Caco-2 (cell line): ENCODE measurements at regions not wholly inside any gene's neighbourhood (a gene's known extent, or its start where the extent isn't known, plus 50 kb on each side); places are given as distances from the start of the nearest gene placed in this dataset.

Source experiments
- BruUV-seq: library from RNA; stranded (reverse); fragments of 400-500 nt; replicated peaks from 2 replicates; lab custom pipeline; 2021; lab: Mats Ljungman, UMichigan
- CTCF ChIA-PET: fragments of 300-600 bp; sonication (Branson Sonifier 250); formaldehyde crosslinking; loops from one replicate; lab custom pipeline; 2022; ENCODE audit warnings: antibody characterized with exemption; lab: Charles Lee
- POLR2A ChIA-PET: fragments of 300-600 bp; sonication (Branson Sonifier 250); formaldehyde crosslinking; loops from one replicate; lab custom pipeline; 2022; ENCODE audit warnings: antibody characterized with exemption; lab: Charles Lee
- DNase-seq, 2 experiments: peaks; one replicate each; pipeline versions ENCODE4 v3.0.0 to v3.0.0-alpha.2; 2020 to 2022
- H3K27me3 ChIP-seq: replicated peaks from 2 replicates; pipeline ENCODE4 v1.6.0; 2011; ENCODE audit warnings: low read length; ENCODE audit not compliant: control insufficient read depth, insufficient read depth
- H3K36me3 ChIP-seq: 2 replicates; pipeline ENCODE4 v1.5.1; 2011; ENCODE audit warnings: low read length; ENCODE audit not compliant: control insufficient read depth, insufficient read depth
- H3K4me1 ChIP-seq: fragments of 250-450 bp; sonication (Bioruptor Pico); 2 replicates; pipeline ENCODE4 v1.5.1; 2020; ENCODE audit warnings: mild to moderate bottlenecking
- H3K4me3 ChIP-seq: 2 replicates; pipeline ENCODE4 v1.5.1; 2011; ENCODE audit warnings: low read depth, mild to moderate bottlenecking, control low read depth, low read length
- H3K9me3 ChIP-seq: fragments of 250-450 bp; sonication (Bioruptor Pico); 2 replicates; pipeline ENCODE4 v1.5.1; 2020; ENCODE audit warnings: mild to moderate bottlenecking, moderate library complexity
- H3K27ac Mint-ChIP-seq: one replicate; pipeline ENCODE4 v1.8.0; 2022; ENCODE audit warnings: mixed read lengths; ENCODE audit not compliant: unreplicated experiment
- H3K27me3 Mint-ChIP-seq: one replicate; pipeline ENCODE4 v1.8.0; 2022; ENCODE audit warnings: mixed read lengths; ENCODE audit not compliant: insufficient read depth, unreplicated experiment
- H3K36me3 Mint-ChIP-seq: one replicate; pipeline ENCODE4 v1.8.0; 2022; ENCODE audit warnings: mild to moderate bottlenecking, mixed read lengths; ENCODE audit not compliant: insufficient read depth, unreplicated experiment
- H3K4me1 Mint-ChIP-seq: one replicate; pipeline ENCODE4 v1.8.0; 2022; ENCODE audit warnings: low read depth, mixed read lengths; ENCODE audit not compliant: unreplicated experiment
- H3K4me3 Mint-ChIP-seq: one replicate; pipeline ENCODE4 v1.8.0; 2022; ENCODE audit warnings: mild to moderate bottlenecking, moderate library complexity, mixed read lengths; ENCODE audit not compliant: unreplicated experiment
- H3K9me3 Mint-ChIP-seq: one replicate; pipeline ENCODE4 v1.8.0; 2022; ENCODE audit warnings: mixed read lengths; ENCODE audit not compliant: unreplicated experiment
- CTCF ChIP-seq, 2 experiments: fragments of 200-600 bp in 1 of 2; IDR thresholded peaks; 1 replicate in 1 of 2; 2 replicates in 1 of 2; pipeline versions ENCODE4 v1.5.1 to v1.8.0; 2011 to 2022; ENCODE audit warnings: antibody characterized with exemption in 1 of 2, control low read depth in 1 of 2, inconsistent platforms in 1 of 2, low read depth in 1 of 2, low read length in 1 of 2, mild to moderate bottlenecking in 1 of 2, moderate library complexity in 1 of 2; ENCODE audit not compliant: insufficient read depth in 1 of 2, severe bottlenecking in 1 of 2, unreplicated experiment in 1 of 2
- intact Hi-C: fragments of 100-400 bp; cut with micrococcal nuclease; formaldehyde crosslinking; loops from one replicate; pipeline ENCODE4 v1.10.0; 2022; ENCODE audit not compliant: unreplicated experiment

- no peaks in the 10 kb centered on the region for H3K36me3 ChIP-seq
- no peaks in the 10 kb centered on the region for H3K9me3 ChIP-seq
- Mint-ChIP-seq H3K4me3 (no peak overlapping the region), H3K27ac (no peak overlapping the region), H3K36me3 (no peaks in the 10 kb centered on the region), H3K9me3 (no peaks in the 10 kb centered on the region), H3K27me3 (no peaks in the 10 kb centered on the region), H3K4me1 (no peaks in the 10 kb centered on the region)
- intact Hi-C loops, result no loop called here
- ChIA-PET CTCF (no interaction called here), POLR2A (no interaction called here)
- H3K4me3 ChIP-seq, result no peak overlapping the region
- no peaks in the 10 kb centered on the region for H3K27me3 ChIP-seq
- H3K4me1 ChIP-seq, result no peaks in the 10 kb centered on the region
- no peak for DNase-seq
- no peak for TF ChIP-seq CTCF (IDR thresholded peaks at IDR 0.05; ENCODE audit: insufficient read depth in 1 of 2, low read depth in 1 of 2, low read length in 1 of 2, severe bottlenecking in 1 of 2, unreplicated experiment in 1 of 2)
- no TSS peak for BruUV-seq
These were observed 829.4 kb downstream of the TRIB2 start for GRCh38 chr2:13546131-13546530.

GRCh38 chr2:13550285-13551231 is 833.8 kb downstream of the TRIB2 start:
- Mint-ChIP-seq H3K36me3 (no peaks in the 10 kb centered on the region), H3K4me3 (no peak overlapping the region), H3K27me3 (no peaks in the 10 kb centered on the region), H3K9me3 (peaks cover 11% of the 10 kb centered on the region), H3K27ac (no peak overlapping the region), H3K4me1 (no peaks in the 10 kb centered on the region)
- ChIA-PET POLR2A (no interaction called here), CTCF (interaction anchor here (0.5 kb wide), 1 partner anchor 21 kb away, joined by 5 read pairs; no protein-coding TSS in a partner anchor)
- H3K4me1 ChIP-seq, result no peaks in the 10 kb centered on the region
- no peaks in the 10 kb centered on the region for H3K27me3 ChIP-seq
- DNase-seq, result no peak
- intact Hi-C loops, result no loop called here
- H3K9me3 ChIP-seq, result no peaks in the 10 kb centered on the region
- no peak overlapping the region for H3K4me3 ChIP-seq
- no peak for TF ChIP-seq CTCF (IDR thresholded peaks at IDR 0.05; ENCODE audit: insufficient read depth in 1 of 2, low read depth in 1 of 2, low read length in 1 of 2, severe bottlenecking in 1 of 2, unreplicated experiment in 1 of 2)
- no TSS peak for BruUV-seq
- no peaks in the 10 kb centered on the region for H3K36me3 ChIP-seq

- intact Hi-C loops, result loop anchor here (1.0 kb wide), 1 partner anchor 20 kb away; no protein-coding TSS in a partner anchor
- CTCF ChIA-PET, result no interaction called here
- Mint-ChIP-seq H3K27ac (peak overlapping the region; percentile 91), H3K9me3 (peaks cover 34% of the 10 kb centered on the region), H3K4me3 (peak overlapping the region; percentile 22), H3K36me3 (no peaks in the 10 kb centered on the region), H3K27me3 (no peaks in the 10 kb centered on the region), H3K4me1 (peaks cover 20% of the 10 kb centered on the region)
- Histone ChIP-seq H3K4me1 (peaks cover 27% of the 10 kb centered on the region), H3K36me3 (no peaks in the 10 kb centered on the region), H3K27me3 (no peaks in the 10 kb centered on the region), H3K4me3 (no peak overlapping the region), H3K9me3 (no peaks in the 10 kb centered on the region)
- TF ChIP-seq CTCF (IDR thresholded peaks at IDR 0.05; ENCODE audit: insufficient read depth in 1 of 2, low read depth in 1 of 2, low read length in 1 of 2, severe bottlenecking in 1 of 2, unreplicated experiment in 1 of 2), result no peak
- no TSS peak for BruUV-seq
- DNase-seq, result peak; percentile 67 to 75
- POLR2A ChIA-PET, result no interaction called here
These were observed 841.6 kb downstream of the TRIB2 start for GRCh38 chr2:13558368-13558767.
